Lung (tissue), 11 donors: ENCODE measurements at regions not wholly inside any gene's neighbourhood (a gene's known extent, or its start where the extent isn't known, plus 50 kb on each side); places are given as distances from the start of the nearest gene placed in this dataset.

Experiments used
- ATAC-seq: fragments of 200-7000 bp; cut with Tn5 transposase; one replicate; pipeline ENCODE4 v1.9.1; 2020; ENCODE audit warnings: moderate number of reproducible peaks; ENCODE audit not compliant: insufficient read depth, low FRiP score
- DNase-seq, 3 donors: peaks; one replicate each; pipeline ENCODE4 v3.0.0-alpha.2; 2013 to 2017
- H3K27ac ChIP-seq, 2 donors: one replicate each; pipeline ENCODE4 v1.5.1; 2013; ENCODE audit warnings: mild to moderate bottlenecking in 2 of 2, moderate library complexity in 2 of 2, control low read depth in 1 of 2, inconsistent platforms in 1 of 2, low read depth in 1 of 2, low read length in 1 of 2
- H3K27me3 ChIP-seq, 3 donors: one replicate each; pipeline ENCODE4 v1.5.1; 2013; ENCODE audit warnings: low read length in 2 of 3; ENCODE audit not compliant: control insufficient read depth in 3 of 3, insufficient read depth in 3 of 3
- H3K36me3 ChIP-seq, 4 donors: one replicate each; pipeline ENCODE4 v1.5.1; 2013; ENCODE audit warnings: low read length in 4 of 4, mild to moderate bottlenecking in 1 of 4, moderate library complexity in 1 of 4; ENCODE audit not compliant: control insufficient read depth in 4 of 4, insufficient read depth in 4 of 4
- H3K4me1 ChIP-seq, 5 donors: one replicate each; pipeline ENCODE4 v1.5.1; 2013; ENCODE audit warnings: low read length in 5 of 5, mild to moderate bottlenecking in 2 of 5, moderate library complexity in 1 of 5; ENCODE audit not compliant: control insufficient read depth in 5 of 5, insufficient read depth in 5 of 5
- H3K4me3 ChIP-seq: one replicate; pipeline ENCODE4 v1.5.1; 2013; ENCODE audit warnings: mild to moderate bottlenecking, control low read depth, moderate library complexity
- H3K9ac ChIP-seq, 2 donors: one replicate each; pipeline ENCODE4 v1.5.1; 2013; ENCODE audit warnings: low read length in 2 of 2, control low read depth in 1 of 2; ENCODE audit not compliant: insufficient read depth in 1 of 2
- H3K9me3 ChIP-seq, 4 donors: one replicate each; pipeline ENCODE4 v1.5.1; 2013; ENCODE audit warnings: low read length in 3 of 4, mild to moderate bottlenecking in 1 of 4, moderate library complexity in 1 of 4; ENCODE audit not compliant: control insufficient read depth in 4 of 4, insufficient read depth in 3 of 4
- CTCF ChIP-seq: IDR thresholded peaks from 2 replicates; pipeline ENCODE4 v1.5.1; 2012; ENCODE audit warnings: mild to moderate bottlenecking; ENCODE audit errors: control extremely low read depth, extremely low read depth
- WGBS, 2 donors: extraction: QIAGEN DNeasy Blood & Tissue Kit; methylation state at CpG; one replicate each; pipeline ENCODE4 v1.1.7; 2013; 5-methylcytosine and 5-hydroxymethylcytosine counted together
- donor health status: control.
- donor health status: control.
- donor health status: Bipolar disorder and iron deficiency.
- donor health status: healthy.
- donor health status: DM: yes; HTN: yes; CAD: no.

- Histone ChIP-seq H3K9ac (no peak overlapping the region), H3K4me1 (no peaks in the 10 kb centered on the region), H3K27ac (no peak overlapping the region), H3K36me3 (no peaks in the 10 kb centered on the region), H3K9me3 (peaks cover 0 to 57% (median 17%) of the 10 kb centered on the region in 4 donors), H3K27me3 (no peaks in the 10 kb centered on the region), H3K4me3 (no peak overlapping the region)
- TF ChIP-seq CTCF: no peak
- DNase-seq (no peak), ATAC-seq (no peak)
- 68% methylated on average over 9 of the region's 9 CpGs for WGBS, 2 donors
Observed at GRCh38 chr7:56491636-56492425, 375.6 kb upstream of the NUPR2 start.

DNA sequence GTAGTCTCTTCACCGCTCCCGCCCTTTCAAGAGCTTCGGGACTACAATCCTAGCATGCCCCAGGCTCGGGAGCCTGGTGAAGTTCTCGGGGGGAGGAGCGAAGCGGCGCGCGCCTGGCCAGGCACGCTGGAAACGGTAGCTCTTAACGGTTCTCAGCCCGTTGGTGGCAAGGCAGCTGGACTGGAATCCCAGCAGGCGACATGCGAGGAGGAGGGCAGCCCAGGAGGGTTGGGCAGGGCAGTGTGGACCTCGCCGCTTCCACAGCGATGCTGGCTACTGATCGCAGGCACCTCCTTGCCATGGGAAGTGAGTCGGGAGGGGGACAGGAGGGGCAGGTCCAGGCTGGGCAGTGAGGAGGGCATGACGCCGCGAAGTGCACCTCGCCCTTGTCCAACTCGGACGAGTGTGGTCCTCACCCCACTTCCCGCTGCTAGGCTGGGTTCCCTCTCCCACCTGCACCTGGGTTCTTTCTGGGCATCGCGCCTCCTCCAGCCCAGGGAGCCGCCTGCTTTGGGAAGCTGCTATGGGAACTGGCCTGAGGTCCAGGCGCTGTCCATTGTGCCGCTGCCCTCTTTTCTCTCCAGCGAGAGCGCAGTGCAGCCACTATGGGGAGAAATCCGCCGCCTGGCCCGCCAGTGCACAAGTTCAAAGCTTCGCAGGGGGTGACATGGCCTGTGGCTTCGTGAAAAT, 367.8 kb upstream of the NUPR2 start:
- Histone ChIP-seq H3K9me3 (peaks cover 0 to 50% (median 14%) of the 10 kb centered on the region in 4 donors), H3K36me3 (no peaks in the 10 kb centered on the region), H3K27ac (no peak overlapping the region), H3K9ac (no peak overlapping the region), H3K4me3 (no peak overlapping the region), H3K27me3 (no peaks in the 10 kb centered on the region), H3K4me1 (no peaks in the 10 kb centered on the region)
- 56 to 67% methylated on average over 40 of the region's 40 CpGs for WGBS, 2 donors
- ATAC-seq (no peak), DNase-seq (no peak)
- TF ChIP-seq CTCF: no peak

DNA sequence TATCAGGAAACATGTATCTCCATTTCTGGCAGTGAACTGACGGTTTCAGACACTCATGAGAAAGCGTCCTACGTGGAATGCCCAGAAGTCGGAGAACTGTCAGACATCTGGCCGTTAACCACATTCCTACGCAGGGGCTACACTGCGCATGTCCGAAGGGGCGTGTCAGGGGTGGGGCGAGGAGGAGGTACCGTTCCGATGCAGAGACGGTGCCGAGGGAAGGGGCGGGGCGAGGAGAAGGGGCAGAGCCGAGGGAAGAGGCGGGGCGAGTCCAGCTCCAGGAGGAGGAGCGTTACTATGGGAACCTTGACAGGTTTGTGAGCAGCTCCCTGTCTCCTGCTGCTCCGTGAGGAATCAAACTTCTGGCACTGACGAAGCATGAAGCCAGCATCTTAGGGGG, 366.9 kb upstream of the NUPR2 start:
- no peaks in the 10 kb centered on the region for H3K36me3 ChIP-seq
- peaks cover 0 to 56% (median 15%) of the 10 kb centered on the region in 4 donors for H3K9me3 ChIP-seq
- WGBS, 2 donors: 58 to 64% methylated on average over 22 of the region's 22 CpGs
- no peaks in the 10 kb centered on the region for H3K27me3 ChIP-seq
- no peak for DNase-seq
- H3K4me3 ChIP-seq: no peak overlapping the region
- no peak for TF ChIP-seq CTCF
- H3K27ac ChIP-seq: no peak overlapping the region
- no peaks in the 10 kb centered on the region for H3K4me1 ChIP-seq
- ATAC-seq: no peak
- no peak overlapping the region for H3K9ac ChIP-seq
